Lower lobe of right lung (tissue), 2 donors: ENCODE measurements at regions not wholly inside any gene's neighbourhood (a gene's known extent, or its start where the extent isn't known, plus 50 kb on each side); places are given as distances from the start of the nearest gene placed in this dataset.

ENCODE experiments used
- ATAC-seq, 2 donors: fragments of 200-7000 bp; cut with Tn5 transposase; one replicate each; pipeline ENCODE4 v1.9.1; 2020 to 2022; ENCODE audit warnings: mild to moderate bottlenecking in 2 of 2, moderate library complexity in 2 of 2
- DNase-seq: peaks from one replicate; pipeline ENCODE4 v3.0.0-alpha.2; 2020
- H3K27ac ChIP-seq: fragments of 200-600 bp; one replicate; pipeline ENCODE4 v1.8.0; 2022
- H3K27me3 ChIP-seq: fragments of 200-600 bp; one replicate; pipeline ENCODE4 v1.8.0; 2022; ENCODE audit warnings: low read depth
- H3K36me3 ChIP-seq: fragments of 200-600 bp; one replicate; pipeline ENCODE4 v1.8.0; 2022; ENCODE audit warnings: mild to moderate bottlenecking
- H3K4me1 ChIP-seq: fragments of 200-600 bp; one replicate; pipeline ENCODE4 v1.8.0; 2022
- H3K4me3 ChIP-seq: fragments of 200-600 bp; one replicate; pipeline ENCODE4 v1.8.0; 2022; ENCODE audit warnings: mild to moderate bottlenecking
- H3K9me3 ChIP-seq: fragments of 200-600 bp; one replicate; pipeline ENCODE4 v1.8.0; 2022
- CTCF ChIP-seq: fragments of 200-600 bp; IDR thresholded peaks from one replicate; pipeline ENCODE4 v1.8.0; 2022; ENCODE audit warnings: antibody characterized with exemption, mild to moderate bottlenecking
- intact Hi-C: fragments of 100-400 bp; cut with DNase I; formaldehyde crosslinking; loops from one replicate; pipeline ENCODE4 v1.11.0; 2022
- donor health status: DM: no; HTN: yes; CAD: no; lungs with severe emphysema.

GRCh38 chr21:19400223-19400770, 996.7 kb upstream of the TMPRSS15 start:
- no peaks in the 10 kb centered on the region for H3K4me1 ChIP-seq
- no peak for ATAC-seq
- no peak for DNase-seq
- no peaks in the 10 kb centered on the region for H3K36me3 ChIP-seq
- intact Hi-C loops: no loop called here
- H3K27me3 ChIP-seq: no peaks in the 10 kb centered on the region
- H3K27ac ChIP-seq: no peak overlapping the region
- TF ChIP-seq CTCF: no peak
- no peak overlapping the region for H3K4me3 ChIP-seq
- no peaks in the 10 kb centered on the region for H3K9me3 ChIP-seq

- no peak for DNase-seq
- Histone ChIP-seq H3K27me3 (no peaks in the 10 kb centered on the region), H3K36me3 (no peaks in the 10 kb centered on the region), H3K4me3 (no peak overlapping the region), H3K9me3 (no peaks in the 10 kb centered on the region), H3K4me1 (no peaks in the 10 kb centered on the region), H3K27ac (no peak overlapping the region)
- ATAC-seq: no peak
- intact Hi-C loops: no loop called here
- no peak for TF ChIP-seq CTCF
Measured at GRCh38 chr21:19402870-19403269, 999.3 kb upstream of the TMPRSS15 start.

- no peaks in the 10 kb centered on the region for H3K36me3 ChIP-seq
- DNase-seq (no peak), ATAC-seq (no peak)
- H3K9me3 ChIP-seq: no peaks in the 10 kb centered on the region
- H3K27ac ChIP-seq: no peak overlapping the region
- no peak overlapping the region for H3K4me3 ChIP-seq
- no peaks in the 10 kb centered on the region for H3K4me1 ChIP-seq
- no peak for TF ChIP-seq CTCF
- intact Hi-C loops: no loop called here
- no peaks in the 10 kb centered on the region for H3K27me3 ChIP-seq
Measured at GRCh38 chr21:19405326-19405725, 1001.7 kb upstream of the TMPRSS15 start.

GRCh38 chr21:19420565-19420964, 1017.0 kb upstream of the TMPRSS15 start:
- H3K27me3 ChIP-seq: no peaks in the 10 kb centered on the region

GRCh38 chr21:19433623-19434022, 1030.0 kb upstream of the TMPRSS15 start:
- Histone ChIP-seq H3K36me3 (no peaks in the 10 kb centered on the region), H3K4me3 (no peak overlapping the region), H3K27ac (no peak overlapping the region), H3K27me3 (no peaks in the 10 kb centered on the region), H3K4me1 (no peaks in the 10 kb centered on the region), H3K9me3 (no peaks in the 10 kb centered on the region)
- DNase-seq: no peak
- intact Hi-C loops: no loop called here
- no peak for ATAC-seq
- no peak for TF ChIP-seq CTCF

More at GRCh38 chr21:19420565-19420964, 1017.0 kb upstream of the TMPRSS15 start:
- H3K27ac ChIP-seq: no peak overlapping the region
- ATAC-seq (no peak), DNase-seq (no peak)
- intact Hi-C loops: no loop called here
- TF ChIP-seq CTCF: no peak
- H3K36me3 ChIP-seq: no peaks in the 10 kb centered on the region
- no peaks in the 10 kb centered on the region for H3K4me1 ChIP-seq
- no peak overlapping the region for H3K4me3 ChIP-seq
- H3K9me3 ChIP-seq: no peaks in the 10 kb centered on the region
